ENCODE measurements at regions not wholly inside any gene's neighbourhood (a gene's known extent, or its start where the extent isn't known, plus 50 kb on each side); places are given as distances from the start of the nearest gene placed in this dataset.

- Histone ChIP-seq H3K9me3 (ENCODE audit: control insufficient read depth in 5 of 5, low read length in 5 of 5) (no peaks in the 10 kb centered on the region), H3K4me1 (ENCODE audit: control insufficient read depth in 5 of 5, insufficient read depth in 5 of 5, low read length in 5 of 5) (peaks cover 0 to 33% (median 20%) of the 10 kb centered on the region in 5 donors), H3K9ac (ENCODE audit: low read length in 5 of 5) (no peak overlapping the region), H3K27me3 (ENCODE audit: control insufficient read depth in 5 of 5, insufficient read depth in 4 of 5, low read length in 5 of 5) (no peaks in the 10 kb centered on the region), H3K36me3 (ENCODE audit: control insufficient read depth in 5 of 5, insufficient read depth in 5 of 5, low read length in 5 of 5) (no peaks in the 10 kb centered on the region), H3K27ac (ENCODE audit: low read depth, low read length) (no peak overlapping the region), H3K4me3 (ENCODE audit: low read depth in 1 of 5, low read length in 5 of 5) (no peak overlapping the region)
Measured at GRCh38 chr1:8139383-8139782, 113.3 kb upstream of the ERRFI1 start.

- Histone ChIP-seq H3K27ac (ENCODE audit: low read depth, low read length) (no peak overlapping the region), H3K4me3 (ENCODE audit: low read depth in 1 of 5, low read length in 5 of 5) (no peak overlapping the region), H3K4me1 (ENCODE audit: control insufficient read depth in 5 of 5, insufficient read depth in 5 of 5, low read length in 5 of 5) (peaks cover 0 to 40% (median 27%) of the 10 kb centered on the region in 5 donors), H3K27me3 (ENCODE audit: control insufficient read depth in 5 of 5, insufficient read depth in 4 of 5, low read length in 5 of 5) (no peaks in the 10 kb centered on the region), H3K9ac (ENCODE audit: low read length in 5 of 5) (no peak overlapping the region), H3K9me3 (ENCODE audit: control insufficient read depth in 5 of 5, low read length in 5 of 5) (no peaks in the 10 kb centered on the region), H3K36me3 (ENCODE audit: control insufficient read depth in 5 of 5, insufficient read depth in 5 of 5, low read length in 5 of 5) (no peaks in the 10 kb centered on the region)
Measured at GRCh38 chr1:8138673-8139072, 112.6 kb upstream of the ERRFI1 start.

- Histone ChIP-seq H3K4me3 (ENCODE audit: low read depth in 1 of 5, low read length in 5 of 5) (no peak overlapping the region), H3K9ac (ENCODE audit: low read length in 5 of 5) (peak overlapping the region in 3 of 5 donors; percentile 26 to 54 (median 43)), H3K4me1 (ENCODE audit: control insufficient read depth in 5 of 5, insufficient read depth in 5 of 5, low read length in 5 of 5) (peaks cover 0 to 40% (median 25%) of the 10 kb centered on the region in 5 donors), H3K27me3 (ENCODE audit: control insufficient read depth in 5 of 5, insufficient read depth in 4 of 5, low read length in 5 of 5) (no peaks in the 10 kb centered on the region), H3K27ac (ENCODE audit: low read depth, low read length) (peak overlapping the region; percentile 90), H3K9me3 (ENCODE audit: control insufficient read depth in 5 of 5, low read length in 5 of 5) (no peaks in the 10 kb centered on the region), H3K36me3 (ENCODE audit: control insufficient read depth in 5 of 5, insufficient read depth in 5 of 5, low read length in 5 of 5) (no peaks in the 10 kb centered on the region)
Measured at GRCh38 chr1:8137481-8138244, 111.6 kb upstream of the ERRFI1 start.

GRCh38 chr1:8136766-8137165 lies 110.7 kb upstream of the ERRFI1 start:
- Histone ChIP-seq H3K4me3 (ENCODE audit: low read depth in 1 of 5, low read length in 5 of 5) (no peak overlapping the region), H3K27ac (ENCODE audit: low read depth, low read length) (peak overlapping the region; percentile 90), H3K9me3 (ENCODE audit: control insufficient read depth in 5 of 5, low read length in 5 of 5) (no peaks in the 10 kb centered on the region), H3K9ac (ENCODE audit: low read length in 5 of 5) (peak overlapping the region in 1 of 5 donors; percentile 51), H3K36me3 (ENCODE audit: control insufficient read depth in 5 of 5, insufficient read depth in 5 of 5, low read length in 5 of 5) (no peaks in the 10 kb centered on the region), H3K27me3 (ENCODE audit: control insufficient read depth in 5 of 5, insufficient read depth in 4 of 5, low read length in 5 of 5) (no peaks in the 10 kb centered on the region), H3K4me1 (ENCODE audit: control insufficient read depth in 5 of 5, insufficient read depth in 5 of 5, low read length in 5 of 5) (peaks cover 0 to 40% (median 25%) of the 10 kb centered on the region in 5 donors)

GRCh38 chr1:8135250-8135649 lies 109.1 kb upstream of the ERRFI1 start:
- Histone ChIP-seq H3K9me3 (ENCODE audit: control insufficient read depth in 5 of 5, low read length in 5 of 5) (no peaks in the 10 kb centered on the region), H3K4me3 (ENCODE audit: low read depth in 1 of 5, low read length in 5 of 5) (no peak overlapping the region), H3K4me1 (ENCODE audit: control insufficient read depth in 5 of 5, insufficient read depth in 5 of 5, low read length in 5 of 5) (peaks cover 0 to 40% (median 25%) of the 10 kb centered on the region in 5 donors), H3K27me3 (ENCODE audit: control insufficient read depth in 5 of 5, insufficient read depth in 4 of 5, low read length in 5 of 5) (no peaks in the 10 kb centered on the region), H3K36me3 (ENCODE audit: control insufficient read depth in 5 of 5, insufficient read depth in 5 of 5, low read length in 5 of 5) (no peaks in the 10 kb centered on the region), H3K27ac (ENCODE audit: low read depth, low read length) (no peak overlapping the region), H3K9ac (ENCODE audit: low read length in 5 of 5) (no peak overlapping the region)

GRCh38 chr1:8134546-8135235 lies 108.6 kb upstream of the ERRFI1 start:
- Histone ChIP-seq H3K4me1 (ENCODE audit: control insufficient read depth in 5 of 5, insufficient read depth in 5 of 5, low read length in 5 of 5) (peaks cover 0 to 40% (median 25%) of the 10 kb centered on the region in 5 donors), H3K36me3 (ENCODE audit: control insufficient read depth in 5 of 5, insufficient read depth in 5 of 5, low read length in 5 of 5) (no peaks in the 10 kb centered on the region), H3K9ac (ENCODE audit: low read length in 5 of 5) (no peak overlapping the region), H3K27me3 (ENCODE audit: control insufficient read depth in 5 of 5, insufficient read depth in 4 of 5, low read length in 5 of 5) (no peaks in the 10 kb centered on the region), H3K9me3 (ENCODE audit: control insufficient read depth in 5 of 5, low read length in 5 of 5) (no peaks in the 10 kb centered on the region), H3K27ac (ENCODE audit: low read depth, low read length) (peak overlapping the region; percentile 66), H3K4me3 (ENCODE audit: low read depth in 1 of 5, low read length in 5 of 5) (peak overlapping the region in 2 of 5 donors; percentile 23 to 29)

- Histone ChIP-seq H3K9ac (ENCODE audit: low read length in 5 of 5) (peak overlapping the region in 2 of 5 donors; percentile 15 to 35), H3K27ac (ENCODE audit: low read depth, low read length) (peak overlapping the region; percentile 66), H3K9me3 (ENCODE audit: control insufficient read depth in 5 of 5, low read length in 5 of 5) (no peaks in the 10 kb centered on the region), H3K4me3 (ENCODE audit: low read depth in 1 of 5, low read length in 5 of 5) (peak overlapping the region in 2 of 5 donors; percentile 23 to 29), H3K27me3 (ENCODE audit: control insufficient read depth in 5 of 5, insufficient read depth in 4 of 5, low read length in 5 of 5) (no peaks in the 10 kb centered on the region), H3K36me3 (ENCODE audit: control insufficient read depth in 5 of 5, insufficient read depth in 5 of 5, low read length in 5 of 5) (no peaks in the 10 kb centered on the region), H3K4me1 (ENCODE audit: control insufficient read depth in 5 of 5, insufficient read depth in 5 of 5, low read length in 5 of 5) (peaks cover 0 to 40% (median 25%) of the 10 kb centered on the region in 5 donors)
Measured at GRCh38 chr1:8133657-8134430, 107.7 kb upstream of the ERRFI1 start.

GRCh38 chr1:8133190-8133589 lies 107.1 kb upstream of the ERRFI1 start:
- Histone ChIP-seq H3K4me3 (ENCODE audit: low read depth in 1 of 5, low read length in 5 of 5) (no peak overlapping the region), H3K27ac (ENCODE audit: low read depth, low read length) (peak overlapping the region; percentile 66), H3K9me3 (ENCODE audit: control insufficient read depth in 5 of 5, low read length in 5 of 5) (no peaks in the 10 kb centered on the region), H3K4me1 (ENCODE audit: control insufficient read depth in 5 of 5, insufficient read depth in 5 of 5, low read length in 5 of 5) (peaks cover 0 to 39% (median 25%) of the 10 kb centered on the region in 5 donors), H3K9ac (ENCODE audit: low read length in 5 of 5) (peak overlapping the region in 2 of 5 donors; percentile 35 to 56), H3K36me3 (ENCODE audit: control insufficient read depth in 5 of 5, insufficient read depth in 5 of 5, low read length in 5 of 5) (no peaks in the 10 kb centered on the region), H3K27me3 (ENCODE audit: control insufficient read depth in 5 of 5, insufficient read depth in 4 of 5, low read length in 5 of 5) (no peaks in the 10 kb centered on the region)

GRCh38 chr1:8127171-8127641 lies 101.1 kb upstream of the ERRFI1 start:
- H3K27ac ChIP-seq (ENCODE audit: low read depth, low read length): peak overlapping the region; percentile 57
- H3K36me3 ChIP-seq (ENCODE audit: control insufficient read depth in 5 of 5, insufficient read depth in 5 of 5, low read length in 5 of 5): no peaks in the 10 kb centered on the region
- peaks cover 0 to 4% (median 0%) of the 10 kb centered on the region in 5 donors for H3K9me3 ChIP-seq (ENCODE audit: control insufficient read depth in 5 of 5, low read length in 5 of 5)
- no peaks in the 10 kb centered on the region for H3K27me3 ChIP-seq (ENCODE audit: control insufficient read depth in 5 of 5, insufficient read depth in 4 of 5, low read length in 5 of 5)
- no peak overlapping the region for H3K9ac ChIP-seq (ENCODE audit: low read length in 5 of 5)
- peaks cover 3 to 15% (median 13%) of the 10 kb centered on the region in 5 donors for H3K4me1 ChIP-seq (ENCODE audit: control insufficient read depth in 5 of 5, insufficient read depth in 5 of 5, low read length in 5 of 5)
- peak overlapping the region in 2 of 5 donors; percentile 17 to 22 for H3K4me3 ChIP-seq (ENCODE audit: low read depth in 1 of 5, low read length in 5 of 5)
